ENCODE measurements at regions not wholly inside any gene's neighbourhood (a gene's known extent, or its start where the extent isn't known, plus 50 kb on each side); places are given as distances from the start of the nearest gene placed in this dataset.

DNA sequence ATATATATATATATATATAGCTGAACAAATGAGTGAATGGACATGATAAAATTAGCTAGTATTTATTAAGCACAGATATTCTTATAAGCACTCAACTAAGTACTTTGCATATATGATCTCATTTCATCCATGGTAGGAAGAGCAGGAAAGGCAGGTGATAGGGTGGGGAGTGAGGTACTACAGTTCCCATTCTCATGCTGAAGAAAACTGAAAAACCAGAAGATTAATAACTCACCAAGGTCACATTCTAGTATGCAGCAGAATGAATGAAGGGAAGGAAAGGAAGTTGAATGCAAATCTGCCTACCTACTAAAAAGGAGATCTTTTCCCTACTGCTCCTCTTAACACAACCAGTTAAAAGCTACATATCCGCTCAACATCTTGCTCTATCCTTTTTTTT is 298.1 kb upstream of the TMPO start:
- TF ChIP-seq, protein P1, sequence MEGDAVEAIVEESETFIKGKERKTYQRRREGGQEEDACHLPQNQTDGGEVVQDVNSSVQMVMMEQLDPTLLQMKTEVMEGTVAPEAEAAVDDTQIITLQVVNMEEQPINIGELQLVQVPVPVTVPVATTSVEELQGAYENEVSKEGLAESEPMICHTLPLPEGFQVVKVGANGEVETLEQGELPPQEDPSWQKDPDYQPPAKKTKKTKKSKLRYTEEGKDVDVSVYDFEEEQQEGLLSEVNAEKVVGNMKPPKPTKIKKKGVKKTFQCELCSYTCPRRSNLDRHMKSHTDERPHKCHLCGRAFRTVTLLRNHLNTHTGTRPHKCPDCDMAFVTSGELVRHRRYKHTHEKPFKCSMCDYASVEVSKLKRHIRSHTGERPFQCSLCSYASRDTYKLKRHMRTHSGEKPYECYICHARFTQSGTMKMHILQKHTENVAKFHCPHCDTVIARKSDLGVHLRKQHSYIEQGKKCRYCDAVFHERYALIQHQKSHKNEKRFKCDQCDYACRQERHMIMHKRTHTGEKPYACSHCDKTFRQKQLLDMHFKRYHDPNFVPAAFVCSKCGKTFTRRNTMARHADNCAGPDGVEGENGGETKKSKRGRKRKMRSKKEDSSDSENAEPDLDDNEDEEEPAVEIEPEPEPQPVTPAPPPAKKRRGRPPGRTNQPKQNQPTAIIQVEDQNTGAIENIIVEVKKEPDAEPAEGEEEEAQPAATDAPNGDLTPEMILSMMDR (conservative IDR thresholded peaks at IDR 0.05; ENCODE audit: low read length), result no peak
- no peak for TF ChIP-seq EZH2phosphoT487 (IDR thresholded peaks at IDR 0.05; ENCODE audit: borderline replicate concordance, low read depth, low read length)
